ENCODE measurements at regions not wholly inside any gene's neighbourhood (a gene's known extent, or its start where the extent isn't known, plus 50 kb on each side); places are given as distances from the start of the nearest gene placed in this dataset.

GRCh38 chr20:34189572-34190163, 51.6 kb upstream of the ASIP start:
- TF ChIP-seq POLR2AphosphoS5 (IDR thresholded peaks at IDR 0.05; ENCODE audit: low read depth, low read length) (no peak), CTCF (IDR thresholded peaks at IDR 0.05) (no peak), TCF7L2 (IDR thresholded peaks at IDR 0.05; ENCODE audit: low read depth, low read length) (no peak), REST (IDR thresholded peaks at IDR 0.05; ENCODE audit: insufficient read depth in 1 of 2, low read depth in 2 of 2, low read length in 1 of 2) (no peak)
